ENCODE measurements at regions not wholly inside any gene's neighbourhood (a gene's known extent, or its start where the extent isn't known, plus 50 kb on each side); places are given as distances from the start of the nearest gene placed in this dataset.

DNA sequence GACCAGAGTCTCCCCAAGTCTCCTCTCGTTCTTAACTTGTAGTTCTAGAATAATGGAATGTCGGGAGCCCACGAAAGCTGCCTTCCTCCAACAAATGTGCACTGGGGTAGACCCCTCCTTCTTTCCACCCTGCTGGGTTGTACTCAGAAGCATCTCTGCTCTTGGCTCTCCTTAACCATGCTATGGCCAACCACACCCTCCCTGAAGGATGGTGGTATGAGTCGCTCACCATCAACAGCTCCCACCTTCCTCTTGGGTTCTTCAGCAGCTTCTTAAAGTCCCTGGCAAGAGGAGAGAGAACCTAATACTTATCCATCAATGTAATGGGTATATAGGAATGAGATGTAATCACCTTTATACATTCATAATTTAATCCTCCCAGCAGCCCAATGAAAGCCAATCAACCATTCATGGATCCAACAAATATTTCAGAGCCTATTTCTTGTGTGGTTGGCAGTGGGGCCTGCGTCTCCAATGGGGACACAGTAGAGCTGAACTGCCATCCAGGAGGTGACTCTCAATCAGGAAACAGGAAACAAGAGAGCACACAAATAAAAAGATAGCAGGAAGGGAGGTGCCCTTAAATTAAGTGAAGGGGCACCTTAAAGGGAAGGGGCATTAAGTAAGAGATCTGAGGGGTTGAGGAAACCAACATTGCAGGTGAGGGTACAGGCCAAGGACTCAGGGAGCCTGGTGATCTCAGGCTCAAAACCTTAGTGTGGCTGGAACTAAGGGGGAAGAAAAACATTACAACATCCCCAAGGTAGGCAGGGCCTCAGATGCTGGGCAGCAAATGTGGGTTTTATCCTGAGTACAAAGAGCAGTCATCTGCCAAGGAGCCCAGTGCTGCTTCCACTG lies 64.4 kb upstream of the ETS2 start:
- no peak for DNase-seq (ENCODE audit: low read depth in 2 of 2)

DNA sequence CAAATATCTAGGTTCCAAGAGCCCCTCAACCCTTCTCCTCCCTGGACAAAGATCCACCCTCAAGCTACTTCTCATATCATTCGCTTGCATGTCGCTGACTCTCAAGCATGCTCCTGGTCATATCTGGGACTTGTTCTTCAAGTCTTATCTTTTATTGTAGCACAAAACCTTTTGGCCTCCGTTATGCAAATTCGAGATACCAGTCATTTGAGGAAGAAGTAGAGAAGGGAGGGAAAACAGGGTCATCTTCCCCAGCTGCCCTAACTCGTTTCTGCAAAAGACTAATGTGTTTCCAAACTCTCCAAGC lies 63.8 kb upstream of the ETS2 start:
- DNase-seq (ENCODE audit: low read depth in 2 of 2): no peak

DNA sequence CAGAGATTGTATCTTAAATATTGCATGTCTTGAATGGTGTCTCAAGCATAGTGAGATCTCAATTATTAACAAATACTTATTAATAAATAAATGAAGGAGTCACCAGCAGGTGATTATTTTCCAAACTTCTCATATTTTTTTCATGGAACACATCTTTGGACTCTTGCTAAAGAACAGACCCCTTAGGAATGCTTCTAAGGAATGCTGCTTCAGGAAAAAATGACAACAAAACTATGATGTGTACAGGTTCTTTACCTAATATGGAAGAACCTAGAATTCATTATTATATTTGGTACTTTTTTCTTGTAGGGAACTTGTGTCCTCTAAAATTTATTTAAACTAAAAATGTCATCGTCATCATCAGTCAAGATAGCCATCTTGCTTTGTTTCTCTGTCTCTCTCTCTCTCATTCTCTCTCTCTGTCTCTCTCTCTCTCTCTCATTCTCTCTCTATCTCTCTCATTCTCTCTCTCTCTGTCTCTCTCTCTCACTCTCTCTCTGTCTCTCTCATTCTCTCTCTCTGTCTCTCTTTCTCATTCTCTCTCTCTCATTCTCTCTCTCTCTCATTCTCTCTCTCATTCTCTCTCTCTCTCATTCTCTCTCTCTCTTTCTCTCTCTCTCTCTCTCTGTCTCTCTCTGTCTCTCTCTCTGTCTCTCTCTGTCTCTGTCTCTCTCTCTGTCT lies 63.0 kb upstream of the ETS2 start:
- no peak for DNase-seq (ENCODE audit: low read depth in 2 of 2)

DNA sequence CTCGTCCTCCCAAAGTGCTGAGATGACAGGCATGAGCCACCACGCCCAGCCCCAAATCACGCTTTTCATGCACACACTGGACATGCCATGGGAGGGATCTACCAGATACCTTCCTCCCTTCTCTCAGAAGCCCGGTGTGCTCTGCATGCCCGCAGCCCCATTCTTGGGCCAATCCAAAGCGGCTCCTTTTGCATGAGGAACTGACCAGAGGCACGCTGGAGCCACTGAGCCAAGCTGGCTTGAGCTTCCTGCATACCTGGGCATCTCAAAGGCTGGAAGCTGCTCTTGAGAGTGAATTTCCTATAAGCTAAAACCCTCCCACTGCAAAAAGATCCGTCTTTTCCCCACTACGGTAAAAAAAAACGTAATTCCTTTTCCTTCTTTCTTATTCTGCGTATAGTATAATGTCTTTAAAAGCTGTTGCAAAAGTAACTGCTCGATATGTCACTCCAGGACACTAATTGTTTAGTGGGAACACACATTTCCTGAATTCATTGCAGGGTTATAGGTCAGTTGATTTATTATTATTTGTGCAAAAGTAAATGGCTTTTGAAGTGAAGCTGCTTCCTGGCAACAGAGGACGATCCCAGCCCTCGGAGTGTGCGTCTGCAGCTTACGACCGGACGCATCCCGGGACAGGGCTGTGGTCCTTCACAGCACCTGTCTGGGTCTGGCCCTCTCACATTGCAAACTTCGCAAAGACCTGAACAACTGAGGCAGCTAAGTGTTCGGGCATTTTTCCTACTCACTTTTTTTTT lies 61.8 kb upstream of the ETS2 start:
- DNase-seq (ENCODE audit: low read depth in 2 of 2): no peak

DNA sequence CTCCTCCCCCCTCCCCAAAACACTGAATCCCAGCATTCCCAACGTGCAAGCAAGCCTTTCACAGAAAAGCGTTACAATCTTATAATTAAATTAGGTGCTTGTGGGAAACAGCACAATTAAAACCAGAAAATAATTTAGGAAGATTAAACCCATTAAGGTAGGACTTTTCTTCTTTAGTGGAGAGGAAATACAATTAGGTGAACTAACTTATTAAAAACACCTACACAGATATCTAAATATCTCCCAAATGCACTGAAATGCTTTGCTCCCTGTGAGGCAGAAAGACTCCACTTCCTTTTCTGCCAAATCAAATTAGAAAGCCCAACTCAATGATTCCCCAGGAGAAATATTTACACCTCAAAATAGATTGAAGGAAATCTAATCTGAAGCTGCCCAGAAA lies 60.9 kb upstream of the ETS2 start:
- DNase-seq (ENCODE audit: low read depth in 2 of 2): no peak

DNA sequence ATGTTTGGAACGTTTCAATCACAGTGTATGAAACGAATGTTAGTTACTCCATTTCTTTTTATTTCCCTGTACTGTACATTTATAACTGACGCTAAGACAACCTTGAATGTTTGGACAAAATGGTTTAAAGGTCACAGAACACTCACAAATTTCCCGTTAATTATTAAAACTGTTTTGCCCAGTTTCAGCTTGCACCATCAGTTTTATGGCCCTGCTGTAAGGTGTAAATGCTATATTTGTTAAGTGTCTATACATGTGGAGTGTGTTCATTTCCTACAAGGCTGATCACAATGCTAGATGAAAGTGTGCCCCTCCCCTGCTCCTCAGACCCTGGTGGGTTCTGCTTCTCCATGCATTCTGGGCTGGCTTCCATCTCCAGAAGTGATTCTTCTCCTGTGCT lies 57.9 kb upstream of the ETS2 start:
- no peak for DNase-seq (ENCODE audit: low read depth in 2 of 2)

DNA sequence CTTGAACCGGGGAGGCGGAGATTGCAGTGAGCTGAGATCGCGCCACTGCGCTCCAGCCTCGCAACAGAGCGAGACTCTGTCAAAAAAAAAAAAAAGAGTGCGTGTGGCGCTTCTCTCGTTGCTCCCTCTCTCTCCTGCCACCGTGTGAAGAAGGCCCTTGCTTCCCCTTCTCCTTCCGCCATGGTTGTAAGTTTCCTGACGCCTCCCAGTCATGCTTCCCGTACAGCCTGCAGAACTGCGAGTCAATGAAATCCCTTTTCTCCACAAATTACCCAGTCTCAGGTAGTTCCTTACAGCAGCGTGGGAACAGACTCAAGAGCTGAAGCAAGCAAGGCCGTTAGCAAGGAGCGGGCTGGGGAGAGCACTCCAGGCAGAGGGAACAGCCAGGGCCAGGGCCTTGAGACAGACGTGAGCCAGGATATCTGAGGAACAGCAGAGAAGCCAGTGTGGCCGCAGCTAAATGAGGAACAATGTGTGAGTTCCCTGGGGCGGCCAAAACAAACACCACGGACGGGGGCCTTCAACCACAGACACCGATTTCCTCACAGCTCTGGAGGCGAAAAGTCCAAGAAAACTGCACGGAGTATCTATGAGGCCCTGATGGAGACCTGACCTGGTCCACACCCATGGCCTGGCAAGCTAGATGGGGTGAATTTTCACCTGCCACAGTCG lies 54.2 kb upstream of the ETS2 start:
- DNase-seq (ENCODE audit: low read depth in 2 of 2): no peak

DNA sequence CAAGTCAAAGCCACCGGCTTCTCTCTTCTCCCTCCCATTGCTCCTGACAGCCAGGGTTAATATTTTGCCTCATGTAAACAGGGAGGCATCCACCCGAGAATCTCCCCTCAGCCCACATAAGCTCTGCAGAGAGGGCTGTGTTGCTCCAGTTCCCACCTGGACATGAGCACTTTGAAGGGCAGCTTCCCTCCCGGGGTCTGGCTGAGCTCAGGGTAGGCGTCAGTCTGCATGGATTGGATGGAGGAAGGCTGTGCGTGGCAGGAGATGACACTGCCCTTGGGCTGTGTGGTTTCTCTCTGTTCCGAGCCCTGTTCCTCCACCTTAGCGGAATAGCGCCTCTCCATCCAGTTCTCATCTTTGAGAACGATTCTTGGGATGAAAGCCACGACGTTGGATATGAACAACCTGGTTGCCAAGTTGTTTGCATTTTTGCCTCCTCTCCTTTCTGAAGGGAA lies 53.7 kb upstream of the ETS2 start:
- no peak for DNase-seq (ENCODE audit: low read depth in 2 of 2)

DNA sequence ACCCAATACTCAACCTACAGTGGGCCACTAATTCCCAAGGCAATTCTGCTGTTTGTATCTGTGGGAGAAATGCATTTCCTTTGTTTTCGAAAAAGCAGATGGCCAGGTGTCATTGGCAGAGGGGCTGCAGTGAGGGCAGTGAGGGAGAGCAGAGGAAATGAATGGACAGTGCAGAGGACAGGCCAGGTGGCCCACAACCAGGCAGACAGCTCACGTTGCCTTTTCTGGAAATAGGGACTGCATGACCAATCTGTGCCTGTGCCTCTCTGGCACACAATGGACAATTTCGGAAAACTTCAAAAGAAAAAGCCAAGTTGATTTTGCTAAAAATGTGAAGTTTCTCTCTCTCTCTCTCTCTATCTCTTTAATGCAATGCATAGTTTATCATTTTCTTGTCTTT lies 52.6 kb upstream of the ETS2 start:
- DNase-seq (ENCODE audit: low read depth in 2 of 2): no peak

DNA sequence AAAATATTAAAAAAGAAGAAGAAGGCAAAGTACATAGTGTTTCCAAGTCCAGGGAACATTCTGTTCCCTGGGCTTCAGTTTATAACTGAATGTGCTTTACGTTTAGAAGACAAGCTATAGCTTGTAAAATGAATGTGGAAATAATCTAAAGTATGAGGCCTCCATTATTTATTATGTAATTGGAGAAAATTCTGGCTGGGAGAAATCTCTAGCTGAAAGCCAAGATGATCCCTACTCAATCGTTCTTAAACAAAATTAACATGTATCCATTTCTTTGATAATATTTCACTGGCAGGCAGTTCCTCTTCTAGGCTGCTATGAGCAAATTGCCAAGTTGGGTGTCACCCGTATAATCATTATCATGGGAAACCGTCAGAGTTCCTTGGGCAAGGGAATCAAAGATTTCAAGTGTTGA lies 52.2 kb upstream of the ETS2 start:
- no peak for DNase-seq (ENCODE audit: low read depth in 2 of 2)

All from stimulated activated CD8-positive, alpha-beta memory T cell treated with anti-CD3 and anti-CD28 coated beads, Interleukin-7, amount 100 ng/mL, for 4 hours (primary cell).